D721Med (cell line): ENCODE measurements at regions not wholly inside any gene's neighbourhood (a gene's known extent, or its start where the extent isn't known, plus 50 kb on each side); places are given as distances from the start of the nearest gene placed in this dataset.

ENCODE experiments used
- DNase-seq: peaks from one replicate; pipeline ENCODE4 v3.0.0; 2011; ENCODE audit warnings: low spot score; ENCODE audit not compliant: insufficient read length
- FAIRE-seq: peaks from 2 replicates; lab custom pipeline; 2011; peaks lifted over from hg19 to GRCh38; lab: Jason Lieb, UNC
- CTCF ChIP-seq: IDR thresholded peaks from 2 replicates; pipeline ENCODE4 v1.5.1; 2012; ENCODE audit warnings: mild to moderate bottlenecking, control low read depth; ENCODE audit not compliant: insufficient read depth; ENCODE audit errors: missing control alignments

GRCh38 chr6:18335948-18336347, 51.2 kb upstream of the RNF144B start:
- no peak for FAIRE-seq
- TF ChIP-seq CTCF = no peak

GRCh38 chr6:18334251-18334650, 52.9 kb upstream of the RNF144B start:
- DNase-seq (no peak), FAIRE-seq (no peak)
- TF ChIP-seq CTCF = no peak

More at GRCh38 chr6:18335948-18336347, 51.2 kb upstream of the RNF144B start:
- DNase-seq = no peak

- TF ChIP-seq CTCF = no peak
- DNase-seq = no peak
- FAIRE-seq = no peak
Observed at GRCh38 chr6:18330548-18331081, 56.5 kb upstream of the RNF144B start.

GRCh38 chr6:18329776-18330175, 57.4 kb upstream of the RNF144B start:
- no peak for TF ChIP-seq CTCF
- FAIRE-seq (no peak), DNase-seq (no peak)

- no peak for TF ChIP-seq CTCF
- no peak for DNase-seq
- no peak for FAIRE-seq
Observed at GRCh38 chr6:18328540-18328939, 58.6 kb upstream of the RNF144B start.

- FAIRE-seq = no peak
- DNase-seq = no peak
- no peak for TF ChIP-seq CTCF
Observed at GRCh38 chr6:18328070-18328469, 59.1 kb upstream of the RNF144B start.

- FAIRE-seq = no peak
- TF ChIP-seq CTCF = no peak
- DNase-seq = no peak
Observed at GRCh38 chr6:18327626-18328025, 59.5 kb upstream of the RNF144B start.
